Mononuclear cell (primary cell): ENCODE measurements at regions not wholly inside any gene's neighbourhood (a gene's known extent, or its start where the extent isn't known, plus 50 kb on each side); places are given as distances from the start of the nearest gene placed in this dataset.
"Not testable (repeated sequence)": the region's sequence is repeated elsewhere in the genome, so short reads cannot be mapped to it uniquely, and the experiment has no call there.

Experiments
- H3K27me3 ChIP-seq: 2 replicates; pipeline ENCODE4 v1.6.0; 2011; ENCODE audit warnings: low read length, control low read depth; ENCODE audit not compliant: insufficient read depth
- H3K4me1 ChIP-seq: 2 replicates; pipeline ENCODE4 v1.5.1; 2011; ENCODE audit warnings: mild to moderate bottlenecking, low read length, control low read depth; ENCODE audit not compliant: insufficient read depth
- H3K4me3 ChIP-seq: 2 replicates; pipeline ENCODE4 v1.5.1; 2011; ENCODE audit warnings: mild to moderate bottlenecking, low read length, moderate library complexity
- H3K9me3 ChIP-seq: 2 replicates; pipeline ENCODE4 v1.5.1; 2011; ENCODE audit warnings: low read depth, mild to moderate bottlenecking, control low read depth, low read length

DNA sequence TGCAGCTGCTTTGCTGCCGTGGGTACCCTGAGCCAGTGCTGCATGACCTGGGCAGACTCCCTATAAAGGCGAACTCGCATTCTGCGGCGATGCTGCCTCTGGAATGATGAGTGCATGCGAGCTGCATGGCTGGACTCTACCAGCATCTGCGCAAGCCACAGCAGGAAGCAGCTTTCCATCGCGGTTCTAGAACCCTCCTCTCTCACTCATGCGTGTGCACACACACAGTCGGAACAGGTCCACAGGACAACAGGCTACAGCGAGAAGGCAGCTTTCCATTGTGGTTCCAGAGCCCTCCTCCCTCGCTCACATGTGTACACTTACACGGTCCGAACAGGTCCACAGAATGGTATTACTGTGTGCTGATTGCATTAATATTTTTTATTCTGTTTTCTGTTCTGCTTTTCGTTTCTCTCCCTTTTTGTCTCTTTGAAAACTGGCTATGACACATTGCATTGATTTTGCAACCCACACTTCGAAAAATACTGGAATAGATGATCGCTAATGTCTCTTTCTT, 69.1 kb downstream of the NPIPB11 start:
- H3K27me3 ChIP-seq, H3K4me3 ChIP-seq, H3K4me1 ChIP-seq, H3K9me3 ChIP-seq: not testable (repeated sequence)

DNA sequence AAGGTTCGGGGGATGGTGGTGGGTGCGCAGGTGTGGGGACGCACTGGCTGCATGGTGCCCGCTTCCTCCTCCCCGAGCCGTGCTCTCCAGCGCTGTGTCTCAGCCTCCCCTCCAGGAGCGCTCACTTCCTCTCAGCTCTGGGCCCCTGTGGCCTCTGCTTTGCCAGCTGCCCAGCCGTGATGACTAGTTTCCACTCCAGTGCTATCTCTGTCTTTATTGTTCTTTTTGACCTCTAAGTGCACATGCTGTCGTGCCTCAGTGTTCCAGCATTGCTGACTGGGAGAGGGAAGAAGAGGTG, 71.0 kb downstream of the NPIPB11 start:
- H3K4me3 ChIP-seq, H3K27me3 ChIP-seq, H3K9me3 ChIP-seq, H3K4me1 ChIP-seq: not testable (repeated sequence)

- H3K4me3 ChIP-seq, H3K9me3 ChIP-seq, H3K27me3 ChIP-seq, H3K4me1 ChIP-seq: not testable (repeated sequence)
These were observed 71.5 kb downstream of the NPIPB11 start for GRCh38 chr16:29334776-29335548.

GRCh38 chr16:29333492-29334097, 72.9 kb downstream of the NPIPB11 start:
- not testable (repeated sequence) for H3K27me3 ChIP-seq, H3K9me3 ChIP-seq, H3K4me1 ChIP-seq, H3K4me3 ChIP-seq

- not testable (repeated sequence) for H3K9me3 ChIP-seq, H3K27me3 ChIP-seq, H3K4me3 ChIP-seq, H3K4me1 ChIP-seq
These were observed 75.9 kb downstream of the NPIPB11 start for GRCh38 chr16:29330623-29331022.

DNA sequence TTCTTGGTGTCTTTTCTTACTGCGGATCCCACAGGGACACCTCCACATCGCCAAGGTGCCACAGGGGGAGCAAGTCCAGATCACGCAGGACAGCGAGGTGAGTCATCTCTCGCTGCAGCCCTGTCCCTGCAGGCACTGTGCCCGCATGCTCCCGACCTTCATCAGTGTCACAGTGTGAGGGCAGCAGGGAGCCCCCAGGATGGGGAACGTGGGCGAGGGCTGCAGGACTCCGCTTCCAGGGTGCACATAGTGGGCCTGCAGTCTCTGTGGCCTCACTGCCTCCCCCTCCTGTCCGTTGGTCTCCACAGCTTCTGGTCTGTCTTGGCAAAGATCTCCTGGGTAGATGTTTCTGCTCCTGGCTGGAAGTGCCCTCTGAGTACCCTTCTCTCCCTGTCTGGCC, 78.0 kb downstream of the NPIPB11 start:
- H3K9me3 ChIP-seq, H3K27me3 ChIP-seq, H3K4me3 ChIP-seq, H3K4me1 ChIP-seq: not testable (repeated sequence)

DNA sequence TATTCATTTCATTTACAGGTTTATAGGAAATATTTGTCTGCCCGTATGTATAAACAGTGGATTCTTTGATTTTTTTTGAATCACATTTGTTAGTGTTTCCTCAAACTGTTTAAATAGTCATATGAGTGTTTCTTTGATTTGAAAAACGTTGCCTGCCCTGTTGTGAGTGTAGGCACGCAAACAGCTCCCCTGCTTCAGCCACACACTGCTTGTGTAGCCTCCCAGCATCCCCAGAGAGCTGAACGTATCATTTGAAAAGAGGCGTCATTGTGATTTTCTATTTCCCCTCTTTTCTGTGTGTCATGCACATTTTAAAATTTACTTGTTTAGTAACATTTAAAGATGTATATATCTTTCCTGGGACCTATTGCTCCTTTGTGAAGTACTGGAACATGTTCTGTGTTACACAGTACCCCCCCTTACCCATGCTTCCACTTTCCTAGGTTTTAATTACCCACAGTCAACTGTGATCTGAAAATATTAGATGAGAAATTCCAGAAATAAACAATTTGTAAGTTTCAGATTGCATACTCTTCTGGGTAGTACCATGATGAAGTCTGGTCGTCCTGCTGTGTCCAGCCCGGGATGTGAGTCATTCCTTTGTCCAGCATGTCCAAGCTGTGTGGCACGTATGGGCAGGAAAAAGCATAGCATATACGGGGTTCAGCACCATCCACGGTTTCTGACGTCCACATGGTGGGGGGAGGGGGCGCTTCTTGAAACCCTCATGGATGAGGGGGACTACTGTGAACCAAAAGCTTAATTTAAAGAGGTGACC, 78.7 kb downstream of the NPIPB11 start:
- not testable (repeated sequence) for H3K27me3 ChIP-seq, H3K4me3 ChIP-seq, H3K4me1 ChIP-seq, H3K9me3 ChIP-seq

- not testable (repeated sequence) for H3K27me3 ChIP-seq, H3K4me1 ChIP-seq, H3K4me3 ChIP-seq, H3K9me3 ChIP-seq
These were observed 80.1 kb downstream of the NPIPB11 start for GRCh38 chr16:29326164-29327125.

GRCh38 chr16:29323725-29324124, 82.8 kb downstream of the NPIPB11 start:
- not testable (repeated sequence) for H3K4me3 ChIP-seq

DNA sequence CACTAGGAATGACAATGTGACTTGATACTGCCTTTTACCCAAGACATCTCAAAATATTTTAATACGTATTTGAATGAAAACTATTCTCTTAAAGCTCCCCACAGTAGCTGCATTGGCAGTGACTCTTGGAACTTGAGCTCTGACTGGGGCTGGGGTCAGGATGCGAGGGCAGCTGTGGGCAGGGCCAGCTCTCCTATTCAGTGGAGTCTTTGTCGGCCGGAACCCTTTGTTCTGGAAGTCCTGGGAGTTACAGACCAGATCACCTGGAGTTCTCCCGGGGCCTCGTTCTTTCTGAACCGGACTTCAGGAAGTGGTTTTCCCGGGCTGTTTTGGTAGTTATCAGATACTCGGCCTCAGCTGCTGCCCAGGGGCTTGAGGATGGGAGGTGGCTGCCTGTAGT, 84.9 kb downstream of the NPIPB11 start:
- Histone ChIP-seq H3K9me3 (no peaks in the 10 kb centered on the region), H3K4me1 (peaks cover 18% of the 10 kb centered on the region), H3K4me3 (no peak overlapping the region), H3K27me3 (no peaks in the 10 kb centered on the region)

More at GRCh38 chr16:29323725-29324124, 82.8 kb downstream of the NPIPB11 start:
- not testable (repeated sequence) for H3K27me3 ChIP-seq, H3K9me3 ChIP-seq, H3K4me1 ChIP-seq

GRCh38 chr16:29321000-29321393, 85.5 kb downstream of the NPIPB11 start:
- no peaks in the 10 kb centered on the region for H3K27me3 ChIP-seq
- peaks cover 18% of the 10 kb centered on the region for H3K4me1 ChIP-seq
- no peaks in the 10 kb centered on the region for H3K9me3 ChIP-seq
- no peak overlapping the region for H3K4me3 ChIP-seq

GRCh38 chr16:29320274-29320999, 86.1 kb downstream of the NPIPB11 start:
- Histone ChIP-seq H3K4me3 (no peak overlapping the region), H3K27me3 (no peaks in the 10 kb centered on the region), H3K4me1 (peaks cover 18% of the 10 kb centered on the region), H3K9me3 (no peaks in the 10 kb centered on the region)

GRCh38 chr16:29319726-29320125, 86.8 kb downstream of the NPIPB11 start:
- H3K4me1 ChIP-seq: peaks cover 18% of the 10 kb centered on the region
- H3K4me3 ChIP-seq: no peak overlapping the region
- H3K27me3 ChIP-seq: no peaks in the 10 kb centered on the region

DNA sequence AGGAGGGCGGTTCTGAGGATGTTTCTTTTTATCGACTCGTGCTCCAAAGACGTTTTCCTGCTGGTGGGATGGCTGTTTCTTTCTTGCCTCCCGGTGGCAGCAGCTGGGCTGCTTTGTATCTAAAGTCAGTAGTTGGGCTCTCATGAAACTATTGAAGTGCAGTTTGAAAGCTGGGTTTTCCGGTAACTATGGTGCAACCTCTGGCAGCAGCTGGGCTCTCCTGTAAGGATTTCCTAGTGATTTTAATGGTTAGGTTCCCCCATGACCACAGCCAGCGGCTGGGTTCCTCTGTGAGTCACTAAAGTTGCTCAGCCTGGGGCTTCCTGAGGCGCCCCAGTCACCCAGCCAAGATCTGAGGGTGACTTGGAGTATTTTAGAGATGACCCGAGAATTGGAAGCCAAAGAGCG, 87.9 kb downstream of the NPIPB11 start:
- H3K27me3 ChIP-seq, H3K4me3 ChIP-seq, H3K9me3 ChIP-seq: not testable (repeated sequence)
- peaks cover 18% of the 10 kb centered on the region for H3K4me1 ChIP-seq

More at GRCh38 chr16:29319726-29320125, 86.8 kb downstream of the NPIPB11 start:
- no peaks in the 10 kb centered on the region for H3K9me3 ChIP-seq
